ENCODE measurements at regions not wholly inside any gene's neighbourhood (a gene's known extent, or its start where the extent isn't known, plus 50 kb on each side); places are given as distances from the start of the nearest gene placed in this dataset.

- DNase-seq (ENCODE audit: low read depth), result no peak
- TF ChIP-seq CTCF (IDR thresholded peaks at IDR 0.05; ENCODE audit: insufficient read depth, low read length), result no peak
- no peak overlapping the region for H3K4me3 ChIP-seq (ENCODE audit: low read depth, low read length)
Measured at GRCh38 chr7:13602036-13602435, 387.4 kb downstream of the ETV1 start.

GRCh38 chr7:13603016-13603415 lies 386.4 kb downstream of the ETV1 start:
- H3K4me3 ChIP-seq (ENCODE audit: low read depth, low read length), result no peak overlapping the region
- no peak for DNase-seq (ENCODE audit: low read depth)
- no peak for TF ChIP-seq CTCF (IDR thresholded peaks at IDR 0.05; ENCODE audit: insufficient read depth, low read length)

- no peak for TF ChIP-seq CTCF (IDR thresholded peaks at IDR 0.05; ENCODE audit: insufficient read depth, low read length)
- no peak for DNase-seq (ENCODE audit: low read depth)
- no peak overlapping the region for H3K4me3 ChIP-seq (ENCODE audit: low read depth, low read length)
Measured at GRCh38 chr7:13603661-13604060, 385.8 kb downstream of the ETV1 start.

GRCh38 chr7:13604178-13604577 lies 385.3 kb downstream of the ETV1 start:
- DNase-seq (ENCODE audit: low read depth), result no peak
- TF ChIP-seq CTCF (IDR thresholded peaks at IDR 0.05; ENCODE audit: insufficient read depth, low read length), result no peak
- no peak overlapping the region for H3K4me3 ChIP-seq (ENCODE audit: low read depth, low read length)

GRCh38 chr7:13610372-13610771 lies 379.1 kb downstream of the ETV1 start:
- DNase-seq (ENCODE audit: low read depth), result no peak

GRCh38 chr7:13615679-13616078 lies 373.8 kb downstream of the ETV1 start:
- H3K4me3 ChIP-seq (ENCODE audit: low read depth, low read length), result no peak overlapping the region
- no peak for TF ChIP-seq CTCF (IDR thresholded peaks at IDR 0.05; ENCODE audit: insufficient read depth, low read length)
- no peak for DNase-seq (ENCODE audit: low read depth)

More at GRCh38 chr7:13610372-13610771, 379.1 kb downstream of the ETV1 start:
- no peak for TF ChIP-seq CTCF (IDR thresholded peaks at IDR 0.05; ENCODE audit: insufficient read depth, low read length)
- H3K4me3 ChIP-seq (ENCODE audit: low read depth, low read length), result no peak overlapping the region

- DNase-seq (ENCODE audit: low read depth), result no peak
Measured at GRCh38 chr7:13627455-13627854, 362.0 kb downstream of the ETV1 start.

More at GRCh38 chr7:13627455-13627854, 362.0 kb downstream of the ETV1 start:
- no peak for TF ChIP-seq CTCF (IDR thresholded peaks at IDR 0.05; ENCODE audit: insufficient read depth, low read length)
- no peak overlapping the region for H3K4me3 ChIP-seq (ENCODE audit: low read depth, low read length)
